HG02678 (cell line): ENCODE measurements at regions not wholly inside any gene's neighbourhood (a gene's known extent, or its start where the extent isn't known, plus 50 kb on each side); places are given as distances from the start of the nearest gene placed in this dataset.
"Not testable (repeated sequence)": the region's sequence is repeated elsewhere in the genome, so short reads cannot be mapped to it uniquely, and the experiment has no call there.

Source experiments
- ATAC-seq: cut with Tn5 transposase; IDR thresholded peaks from one replicate; pipeline ENCODE4 v1.9.1; 2021; ENCODE audit warnings: mild to moderate bottlenecking, moderate library complexity; ENCODE audit not compliant: unreplicated experiment

- no peak for ATAC-seq
Measured at GRCh38 chr3:75118779-75119178, 504.3 kb upstream of the CNTN3 start.

- ATAC-seq, result no peak
Measured at GRCh38 chr3:75126556-75126955, 512.1 kb upstream of the CNTN3 start.

- no peak for ATAC-seq
Measured at GRCh38 chr3:75129101-75129500, 514.6 kb upstream of the CNTN3 start.

- peak; percentile 57 for ATAC-seq
Measured at GRCh38 chr3:75136100-75136897, 521.8 kb upstream of the CNTN3 start.

GRCh38 chr3:75138345-75138744 is 523.9 kb upstream of the CNTN3 start:
- ATAC-seq, result no peak

GRCh38 chr3:75140904-75141615 is 523.1 kb upstream of the FRG2C start:
- ATAC-seq, result no peak

- no peak for ATAC-seq
Measured at GRCh38 chr3:75144406-75144805, 519.7 kb upstream of the FRG2C start.

GRCh38 chr3:75171630-75172230 is 492.4 kb upstream of the FRG2C start:
- no peak for ATAC-seq

GRCh38 chr3:75176937-75177336 is 487.2 kb upstream of the FRG2C start:
- no peak for ATAC-seq

- ATAC-seq, result peak; percentile 77
Measured at GRCh38 chr3:75180235-75180944, 483.7 kb upstream of the FRG2C start.

GRCh38 chr3:75180945-75181298 is 483.2 kb upstream of the FRG2C start:
- ATAC-seq, result peak; percentile 21

- ATAC-seq, result no peak
Measured at GRCh38 chr3:75188962-75189361, 475.2 kb upstream of the FRG2C start.

GRCh38 chr3:75192146-75192616 is 471.9 kb upstream of the FRG2C start:
- peak; percentile 59 for ATAC-seq

GRCh38 chr3:75193797-75194196 is 470.3 kb upstream of the FRG2C start:
- ATAC-seq, result no peak

- not testable (repeated sequence) for ATAC-seq
Measured at GRCh38 chr3:75214332-75214731, 449.8 kb upstream of the FRG2C start.

- no peak for ATAC-seq
Measured at GRCh38 chr3:75218577-75218976, 445.6 kb upstream of the FRG2C start.

GRCh38 chr3:75220932-75221331 is 443.2 kb upstream of the FRG2C start:
- no peak for ATAC-seq

GRCh38 chr3:75224412-75224811 is 439.7 kb upstream of the FRG2C start:
- ATAC-seq, result no peak

GRCh38 chr3:75232216-75232615 is 431.9 kb upstream of the FRG2C start:
- ATAC-seq, result no peak

GRCh38 chr3:75235631-75236030 is 428.5 kb upstream of the FRG2C start:
- no peak for ATAC-seq

GRCh38 chr3:75237053-75237452 is 427.1 kb upstream of the FRG2C start:
- no peak for ATAC-seq
